RKO (cell line): ENCODE measurements at regions not wholly inside any gene's neighbourhood (a gene's known extent, or its start where the extent isn't known, plus 50 kb on each side); places are given as distances from the start of the nearest gene placed in this dataset.
"Not testable (repeated sequence)": the region's sequence is repeated elsewhere in the genome, so short reads cannot be mapped to it uniquely, and the experiment has no call there.

Experiments used
- DNase-seq: peaks from one replicate; pipeline ENCODE4 v3.0.0-alpha.2; 2016; ENCODE audit warnings: low spot score

GRCh38 chr6:137806914-137807682, 60.0 kb upstream of the TNFAIP3 start:
- DNase-seq, result no peak

- peak; percentile 54 for DNase-seq
Observed at GRCh38 chr6:137808191-137808590, 58.9 kb upstream of the TNFAIP3 start.

- no peak for DNase-seq
Observed at GRCh38 chr6:137808836-137809315, 58.2 kb upstream of the TNFAIP3 start.

GRCh38 chr6:137809895-137810553, 57.0 kb upstream of the TNFAIP3 start:
- not testable (repeated sequence) for DNase-seq

- DNase-seq, result no peak
Observed at GRCh38 chr6:137810554-137811120, 56.4 kb upstream of the TNFAIP3 start.

GRCh38 chr6:137811121-137811915, 55.7 kb upstream of the TNFAIP3 start:
- peak; percentile 88 for DNase-seq

- DNase-seq, result no peak
Observed at GRCh38 chr6:137811916-137812553, 55.0 kb upstream of the TNFAIP3 start.

- no peak for DNase-seq
Observed at GRCh38 chr6:137813308-137813970, 53.6 kb upstream of the TNFAIP3 start.

- not testable (repeated sequence) for DNase-seq
Observed at GRCh38 chr6:137814030-137814429, 53.0 kb upstream of the TNFAIP3 start.

GRCh38 chr6:137815692-137816091, 51.4 kb upstream of the TNFAIP3 start:
- no peak for DNase-seq

- DNase-seq, result no peak
Observed at GRCh38 chr6:137816133-137816579, 50.9 kb upstream of the TNFAIP3 start.

GRCh38 chr6:137816688-137817618, 50.1 kb upstream of the TNFAIP3 start:
- no peak for DNase-seq
